Thoracic aorta (tissue), 2 donors: ENCODE measurements at regions not wholly inside any gene's neighbourhood (a gene's known extent, or its start where the extent isn't known, plus 50 kb on each side); places are given as distances from the start of the nearest gene placed in this dataset.
A peak's percentile ranks its signal among the peaks of the same experiment; 100 is the strongest.

ENCODE experiments used
- ATAC-seq: fragments of 150-250 bp; one replicate; pipeline ENCODE4 v1.8.0; 2017; ENCODE audit warnings: low read depth; ENCODE audit not compliant: insufficient number of reproducible peaks, low FRiP score
- DNase-seq: peaks from one replicate; pipeline ENCODE4 v3.0.0-alpha.2; 2020; ENCODE audit warnings: low spot score
- H3K27ac ChIP-seq, 2 donors: fragments of 200-600 bp; sonication (generic); 1 replicate in 1 of 2; 2 replicates in 1 of 2; pipeline ENCODE4 v1.5.1; 2016; ENCODE audit warnings: mild to moderate bottlenecking in 2 of 2, moderate library complexity in 2 of 2
- H3K27me3 ChIP-seq: fragments of 200-600 bp; sonication (generic); replicated peaks from 2 replicates; pipeline ENCODE4 v1.6.0; 2016; ENCODE audit warnings: mild to moderate bottlenecking; ENCODE audit not compliant: insufficient read depth
- H3K36me3 ChIP-seq: fragments of 200-600 bp; sonication (generic); one replicate; pipeline ENCODE4 v1.5.1; 2016
- H3K4me1 ChIP-seq, 2 donors: fragments of 200-600 bp; sonication (generic); 1 replicate in 1 of 2; 2 replicates in 1 of 2; pipeline versions ENCODE4 v1.5.1 to v1.6.0; 2016; ENCODE audit warnings: low read depth in 2 of 2, mild to moderate bottlenecking in 1 of 2; ENCODE audit not compliant: control insufficient read depth in 1 of 2
- H3K4me3 ChIP-seq: fragments of 200-600 bp; sonication (generic); 2 replicates; pipeline ENCODE4 v1.5.1; 2016; ENCODE audit warnings: mild to moderate bottlenecking
- H3K9me3 ChIP-seq: fragments of 200-600 bp; sonication (generic); 2 replicates; pipeline ENCODE4 v1.5.1; 2016
- TF ChIP-seq, protein P1 (sequence below): fragments of 200-600 bp; sonication (generic); IDR thresholded peaks from one replicate; pipeline ENCODE4 v1.5.1; 2019; ENCODE audit warnings: antibody characterized with exemption

DNA sequence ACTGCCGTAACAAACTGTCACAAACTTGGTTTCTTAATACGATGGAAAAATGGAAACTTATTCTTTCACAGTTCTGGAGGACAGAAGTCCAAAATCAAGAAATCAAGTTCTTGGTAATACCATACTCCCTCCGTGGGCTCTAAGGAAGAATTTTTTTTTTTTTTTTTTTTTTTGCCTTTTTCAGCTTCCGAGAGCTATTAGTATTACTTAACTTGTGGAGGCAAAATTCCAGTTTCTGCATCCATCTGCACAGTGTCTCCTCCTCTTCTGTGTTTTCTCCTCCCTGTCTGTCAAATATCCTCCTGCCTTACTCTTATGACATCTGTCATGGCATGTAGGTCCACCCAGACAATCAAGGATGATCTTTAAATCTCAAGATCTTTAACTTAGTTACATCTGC lies 426.6 kb downstream of the SPRY1 start:
- TF ChIP-seq, protein P1, sequence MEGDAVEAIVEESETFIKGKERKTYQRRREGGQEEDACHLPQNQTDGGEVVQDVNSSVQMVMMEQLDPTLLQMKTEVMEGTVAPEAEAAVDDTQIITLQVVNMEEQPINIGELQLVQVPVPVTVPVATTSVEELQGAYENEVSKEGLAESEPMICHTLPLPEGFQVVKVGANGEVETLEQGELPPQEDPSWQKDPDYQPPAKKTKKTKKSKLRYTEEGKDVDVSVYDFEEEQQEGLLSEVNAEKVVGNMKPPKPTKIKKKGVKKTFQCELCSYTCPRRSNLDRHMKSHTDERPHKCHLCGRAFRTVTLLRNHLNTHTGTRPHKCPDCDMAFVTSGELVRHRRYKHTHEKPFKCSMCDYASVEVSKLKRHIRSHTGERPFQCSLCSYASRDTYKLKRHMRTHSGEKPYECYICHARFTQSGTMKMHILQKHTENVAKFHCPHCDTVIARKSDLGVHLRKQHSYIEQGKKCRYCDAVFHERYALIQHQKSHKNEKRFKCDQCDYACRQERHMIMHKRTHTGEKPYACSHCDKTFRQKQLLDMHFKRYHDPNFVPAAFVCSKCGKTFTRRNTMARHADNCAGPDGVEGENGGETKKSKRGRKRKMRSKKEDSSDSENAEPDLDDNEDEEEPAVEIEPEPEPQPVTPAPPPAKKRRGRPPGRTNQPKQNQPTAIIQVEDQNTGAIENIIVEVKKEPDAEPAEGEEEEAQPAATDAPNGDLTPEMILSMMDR = no peak
- H3K4me1 ChIP-seq = peaks cover 14 to 24% of the 10 kb centered on the region in 2 donors
- no peaks in the 10 kb centered on the region for H3K36me3 ChIP-seq
- no peak overlapping the region for H3K4me3 ChIP-seq
- H3K9me3 ChIP-seq = no peaks in the 10 kb centered on the region
- H3K27ac ChIP-seq = no peak overlapping the region
- no peak for ATAC-seq
- no peak for DNase-seq
- H3K27me3 ChIP-seq = no peaks in the 10 kb centered on the region

DNA sequence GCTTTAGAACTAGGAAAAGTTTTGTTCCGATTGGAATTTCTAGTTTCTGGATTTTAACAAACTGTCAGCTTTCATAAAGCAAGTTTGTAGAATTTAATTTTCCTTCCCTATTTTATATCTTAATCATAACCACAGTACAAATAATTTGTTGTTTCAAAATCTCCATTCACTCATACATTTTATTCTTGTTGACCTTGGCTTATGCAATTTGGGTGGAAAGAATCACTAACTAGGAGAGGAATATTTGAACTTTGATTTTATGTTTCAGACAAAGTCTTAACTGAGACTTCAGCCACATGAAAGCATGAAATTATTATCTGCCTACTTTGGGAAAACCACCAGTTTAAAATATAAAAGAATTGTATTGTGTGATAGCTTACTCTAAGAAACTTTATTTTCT lies 427.9 kb downstream of the SPRY1 start:
- Histone ChIP-seq H3K36me3 (no peaks in the 10 kb centered on the region), H3K9me3 (no peaks in the 10 kb centered on the region), H3K27ac (peak overlapping the region in 1 of 2 donors; percentile 43), H3K4me1 (peaks cover 14 to 24% of the 10 kb centered on the region in 2 donors), H3K27me3 (no peaks in the 10 kb centered on the region), H3K4me3 (no peak overlapping the region)
- TF ChIP-seq, protein P1 = no peak
- no peak for ATAC-seq
- no peak for DNase-seq

DNA sequence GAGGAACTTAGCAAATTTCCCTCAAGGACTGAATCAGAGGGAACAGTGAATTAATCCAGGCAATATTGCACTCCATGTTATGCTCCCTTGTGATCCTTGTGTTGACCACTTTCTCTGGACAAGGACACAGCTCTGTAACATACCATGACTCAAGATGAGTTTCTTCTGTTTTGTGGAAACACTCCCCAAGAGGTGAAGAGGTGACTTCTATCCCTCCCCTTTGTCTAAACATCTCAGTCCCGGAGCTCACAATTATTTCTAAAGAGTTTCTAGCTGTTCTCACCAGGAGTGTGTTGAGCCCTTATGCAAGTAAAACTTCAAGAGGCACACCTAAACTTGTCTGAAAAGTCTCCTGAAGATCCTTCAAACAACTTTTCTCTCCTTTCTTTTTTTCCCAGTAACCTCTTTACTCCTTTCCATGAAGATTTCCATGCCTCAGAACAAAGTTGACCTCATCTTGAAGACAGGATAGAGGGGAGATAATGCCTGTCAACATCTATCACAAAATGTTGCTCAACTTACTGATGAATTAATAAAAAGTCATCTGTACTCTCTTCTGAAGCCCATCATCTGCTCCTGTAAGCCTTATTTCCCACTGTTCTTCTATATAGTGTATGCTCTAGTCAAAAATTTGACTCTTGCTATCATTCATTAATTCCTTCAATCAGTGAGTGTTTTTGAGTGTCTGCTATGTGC lies 429.1 kb downstream of the SPRY1 start:
- no peak for DNase-seq
- H3K4me1 ChIP-seq = peaks cover 14 to 24% of the 10 kb centered on the region in 2 donors
- H3K9me3 ChIP-seq = no peaks in the 10 kb centered on the region
- TF ChIP-seq, protein P1 = no peak
- H3K27me3 ChIP-seq = no peaks in the 10 kb centered on the region
- no peak for ATAC-seq
- no peak overlapping the region for H3K4me3 ChIP-seq
- no peaks in the 10 kb centered on the region for H3K36me3 ChIP-seq
- H3K27ac ChIP-seq = peak overlapping the region in 1 of 2 donors; percentile 43

DNA sequence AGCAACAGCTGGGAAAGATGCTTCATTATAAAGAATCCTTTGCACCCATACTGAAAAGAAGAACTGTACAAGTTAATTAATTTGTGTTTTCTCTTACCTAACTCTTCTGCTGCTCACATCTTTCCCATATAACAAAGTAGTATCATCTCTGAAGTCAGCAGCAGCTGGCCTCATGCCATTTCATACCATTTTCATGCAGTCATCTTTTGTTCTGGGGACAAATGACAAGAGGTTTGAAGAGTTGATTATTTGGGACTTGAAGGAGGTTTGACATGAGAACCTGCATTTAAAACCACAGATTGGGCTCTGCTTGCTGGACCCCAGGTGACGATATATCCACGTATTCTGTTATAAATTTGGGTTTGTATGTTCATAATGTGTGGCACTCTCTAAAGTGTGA lies 430.3 kb downstream of the SPRY1 start:
- TF ChIP-seq, protein P1 = no peak
- ATAC-seq (no peak), DNase-seq (no peak)

DNA sequence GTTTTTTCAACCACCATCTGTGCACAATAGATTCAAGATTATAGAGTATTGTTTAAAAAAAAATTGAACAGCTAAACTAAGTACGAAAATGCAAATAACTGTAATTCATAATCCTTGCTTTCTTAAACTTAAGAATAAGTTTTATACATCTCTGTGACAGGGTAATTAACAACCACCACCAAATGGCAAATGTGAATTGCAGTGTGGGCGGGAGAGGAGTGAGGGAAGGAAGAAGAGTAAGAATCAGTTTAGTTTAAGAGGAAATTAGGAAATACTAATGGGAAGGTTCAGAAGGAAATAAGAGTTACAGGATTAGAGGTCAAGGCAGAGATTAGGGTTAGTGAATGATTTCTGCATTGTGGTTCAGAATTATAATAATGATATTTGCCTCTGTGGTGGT lies 430.9 kb downstream of the SPRY1 start:
- peaks cover 16 to 35% of the 10 kb centered on the region in 2 donors for H3K4me1 ChIP-seq
- no peak for ATAC-seq
- H3K27ac ChIP-seq = no peak overlapping the region
- no peaks in the 10 kb centered on the region for H3K27me3 ChIP-seq
- H3K4me3 ChIP-seq = no peak overlapping the region
- no peaks in the 10 kb centered on the region for H3K9me3 ChIP-seq
- H3K36me3 ChIP-seq = no peaks in the 10 kb centered on the region
- DNase-seq = no peak
- TF ChIP-seq, protein P1 = no peak

More for the DNA sequence above, 430.3 kb downstream of the SPRY1 start:
- Histone ChIP-seq H3K9me3 (no peaks in the 10 kb centered on the region), H3K27me3 (no peaks in the 10 kb centered on the region), H3K4me1 (peaks cover 14 to 30% of the 10 kb centered on the region in 2 donors), H3K36me3 (no peaks in the 10 kb centered on the region), H3K4me3 (no peak overlapping the region), H3K27ac (no peak overlapping the region)
